ENCODE measurements at regions not wholly inside any gene's neighbourhood (a gene's known extent, or its start where the extent isn't known, plus 50 kb on each side); places are given as distances from the start of the nearest gene placed in this dataset.

- TF ChIP-seq CTCF (IDR thresholded peaks at IDR 0.05; ENCODE audit: insufficient read depth, low read depth, low read length) = no peak
- H3K4me3 ChIP-seq (ENCODE audit: low read depth, low read length) = no peak overlapping the region
- DNase-seq (ENCODE audit: low read depth) = no peak
Observed at GRCh38 chr11:116471608-116472256, 301.1 kb downstream of the BUD13 start.

GRCh38 chr11:116468699-116469098 is 304.1 kb downstream of the BUD13 start:
- no peak for TF ChIP-seq CTCF (IDR thresholded peaks at IDR 0.05; ENCODE audit: insufficient read depth, low read depth, low read length)

GRCh38 chr11:116467823-116468222 is 305.0 kb downstream of the BUD13 start:
- no peak for TF ChIP-seq CTCF (IDR thresholded peaks at IDR 0.05; ENCODE audit: insufficient read depth, low read depth, low read length)
- no peak for DNase-seq (ENCODE audit: low read depth)
- no peak overlapping the region for H3K4me3 ChIP-seq (ENCODE audit: low read depth, low read length)

More at GRCh38 chr11:116468699-116469098, 304.1 kb downstream of the BUD13 start:
- DNase-seq (ENCODE audit: low read depth) = no peak
- H3K4me3 ChIP-seq (ENCODE audit: low read depth, low read length) = no peak overlapping the region

- no peak for DNase-seq (ENCODE audit: low read depth)
- TF ChIP-seq CTCF (IDR thresholded peaks at IDR 0.05; ENCODE audit: insufficient read depth, low read depth, low read length) = no peak
- H3K4me3 ChIP-seq (ENCODE audit: low read depth, low read length) = no peak overlapping the region
Observed at GRCh38 chr11:116466801-116467200, 306.0 kb downstream of the BUD13 start.

GRCh38 chr11:116466191-116466590 is 306.6 kb downstream of the BUD13 start:
- no peak overlapping the region for H3K4me3 ChIP-seq (ENCODE audit: low read depth, low read length)
- DNase-seq (ENCODE audit: low read depth) = no peak
- no peak for TF ChIP-seq CTCF (IDR thresholded peaks at IDR 0.05; ENCODE audit: insufficient read depth, low read depth, low read length)

GRCh38 chr11:116465056-116465455 is 307.7 kb downstream of the BUD13 start:
- no peak for DNase-seq (ENCODE audit: low read depth)
- no peak for TF ChIP-seq CTCF (IDR thresholded peaks at IDR 0.05; ENCODE audit: insufficient read depth, low read depth, low read length)
- no peak overlapping the region for H3K4me3 ChIP-seq (ENCODE audit: low read depth, low read length)

- no peak for TF ChIP-seq CTCF (IDR thresholded peaks at IDR 0.05; ENCODE audit: insufficient read depth, low read depth, low read length)
- no peak for DNase-seq (ENCODE audit: low read depth)
- H3K4me3 ChIP-seq (ENCODE audit: low read depth, low read length) = no peak overlapping the region
Observed at GRCh38 chr11:116461789-116462188, 311.0 kb downstream of the BUD13 start.
